Right lobe of liver (tissue), 4 donors: ENCODE measurements at regions not wholly inside any gene's neighbourhood (a gene's known extent, or its start where the extent isn't known, plus 50 kb on each side); places are given as distances from the start of the nearest gene placed in this dataset.

Experiments used
- POLR2A ChIP-seq: fragments of 450-650 bp; IDR thresholded peaks from one replicate; pipeline ENCODE4 v1.6.1; 2017; ENCODE audit warnings: antibody characterized with exemption, mild to moderate bottlenecking
- TF ChIP-seq, protein P1 (sequence below), 4 donors: fragments of 200-600 bp in 3 of 4; fragments of 450-650 bp in 1 of 4; IDR thresholded peaks; one replicate each; pipeline versions ENCODE4 v1.5.1 to v1.8.0; 2016 to 2022; ENCODE audit warnings: antibody characterized with exemption in 4 of 4, mild to moderate bottlenecking in 2 of 4
- donor health status: DM: no; HTN: no; CAD: no.
- donor health status: DM: no; HTN: no; CAD: no.
- donor health status: DM: no; HTN: yes; CAD: no.

- TF ChIP-seq, protein P1, sequence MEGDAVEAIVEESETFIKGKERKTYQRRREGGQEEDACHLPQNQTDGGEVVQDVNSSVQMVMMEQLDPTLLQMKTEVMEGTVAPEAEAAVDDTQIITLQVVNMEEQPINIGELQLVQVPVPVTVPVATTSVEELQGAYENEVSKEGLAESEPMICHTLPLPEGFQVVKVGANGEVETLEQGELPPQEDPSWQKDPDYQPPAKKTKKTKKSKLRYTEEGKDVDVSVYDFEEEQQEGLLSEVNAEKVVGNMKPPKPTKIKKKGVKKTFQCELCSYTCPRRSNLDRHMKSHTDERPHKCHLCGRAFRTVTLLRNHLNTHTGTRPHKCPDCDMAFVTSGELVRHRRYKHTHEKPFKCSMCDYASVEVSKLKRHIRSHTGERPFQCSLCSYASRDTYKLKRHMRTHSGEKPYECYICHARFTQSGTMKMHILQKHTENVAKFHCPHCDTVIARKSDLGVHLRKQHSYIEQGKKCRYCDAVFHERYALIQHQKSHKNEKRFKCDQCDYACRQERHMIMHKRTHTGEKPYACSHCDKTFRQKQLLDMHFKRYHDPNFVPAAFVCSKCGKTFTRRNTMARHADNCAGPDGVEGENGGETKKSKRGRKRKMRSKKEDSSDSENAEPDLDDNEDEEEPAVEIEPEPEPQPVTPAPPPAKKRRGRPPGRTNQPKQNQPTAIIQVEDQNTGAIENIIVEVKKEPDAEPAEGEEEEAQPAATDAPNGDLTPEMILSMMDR (IDR thresholded peaks at IDR 0.05), result no peak
- no peak for TF ChIP-seq POLR2A
Observed at GRCh38 chr3:191131305-191131704, 67.7 kb upstream of the OSTN start.
